HepG2 (cell line): ENCODE measurements at regions not wholly inside any gene's neighbourhood (a gene's known extent, or its start where the extent isn't known, plus 50 kb on each side); places are given as distances from the start of the nearest gene placed in this dataset.

Source experiments
- ARNT ChIP-seq: fragments of 450-650 bp; IDR thresholded peaks from 2 replicates; pipeline ENCODE4 v1.6.1; 2017
- EED ChIP-seq: sonication (generic); formaldehyde crosslinking; IDR thresholded peaks from 2 replicates; pipeline ENCODE4 v1.5.0; 2020; ENCODE audit warnings: mild to moderate bottlenecking, missing genetic modification reagents
- ELF4 ChIP-seq: sonication (generic); formaldehyde crosslinking; IDR thresholded peaks from 2 replicates; pipeline ENCODE4 v1.5.0; 2020; ENCODE audit warnings: missing genetic modification reagents, mild to moderate bottlenecking, moderate library complexity, borderline replicate concordance
- MED1 ChIP-seq: sonication (generic); formaldehyde crosslinking; IDR thresholded peaks from 2 replicates; pipeline ENCODE4 v1.4.0; 2020; ENCODE audit warnings: missing genetic modification reagents
- MYC ChIP-seq: sonication (generic); formaldehyde crosslinking; IDR thresholded peaks from 2 replicates; pipeline ENCODE4 v1.9.0; 2021; ENCODE audit warnings: missing genetic modification reagents, borderline replicate concordance
- NFE2L2 ChIP-seq: fragments of 150-350 bp; IDR thresholded peaks from 2 replicates; pipeline ENCODE4 v1.6.1; 2014; ENCODE audit warnings: low read length
- NFYB ChIP-seq: sonication (generic); formaldehyde crosslinking; IDR thresholded peaks from 2 replicates; pipeline ENCODE4 v1.4.0; 2020; ENCODE audit warnings: missing genetic modification reagents
- PCBP1 ChIP-seq: fragments of 200-400 bp; formaldehyde crosslinking; IDR thresholded peaks from 2 replicates; pipeline ENCODE4 v1.6.1; 2017; ENCODE audit warnings: mild to moderate bottlenecking, low read depth, low read length, borderline replicate concordance
- RBM22 ChIP-seq: fragments of 200-400 bp; formaldehyde crosslinking; optimal IDR thresholded peaks from 2 replicates; pipeline ENCODE3; 2017; ENCODE audit warnings: mild to moderate bottlenecking, low read length, moderate library complexity
- XRCC5 ChIP-seq: fragments of 200-400 bp; formaldehyde crosslinking; optimal IDR thresholded peaks from 2 replicates; pipeline ENCODE3; 2017; ENCODE audit warnings: mild to moderate bottlenecking, low read length
- ZBTB40 ChIP-seq, 2 experiments: fragments of 450-650 bp in 1 of 2; sonication (generic) in 1 of 2; formaldehyde crosslinking in 1 of 2; IDR thresholded peaks; 2 replicates each; pipeline versions ENCODE4 v1.6.1 to v1.8.0; 2016 to 2022; ENCODE audit warnings: antibody characterized with exemption in 1 of 2, mild to moderate bottlenecking in 1 of 2, missing genetic modification reagents in 1 of 2

GRCh38 chr2:200179151-200179550 is 127.3 kb upstream of the SPATS2L start:
- TF ChIP-seq ZBTB40 (IDR thresholded peaks at IDR 0.05) (no peak), ZBTB40 (CRISPR knock-in tag; IDR thresholded peaks at IDR 0.05) (no peak), NFE2L2 (no peak), EED (CRISPR knock-in tag) (no peak), RBM22 (no peak), PCBP1 (no peak), MED1 (no peak), NFYB (CRISPR knock-in tag) (no peak), ARNT (no peak), XRCC5 (no peak), ELF4 (no peak), MYC (CRISPR knock-in tag) (no peak)
